ENCODE measurements at regions not wholly inside any gene's neighbourhood (a gene's known extent, or its start where the extent isn't known, plus 50 kb on each side); places are given as distances from the start of the nearest gene placed in this dataset.

DNA sequence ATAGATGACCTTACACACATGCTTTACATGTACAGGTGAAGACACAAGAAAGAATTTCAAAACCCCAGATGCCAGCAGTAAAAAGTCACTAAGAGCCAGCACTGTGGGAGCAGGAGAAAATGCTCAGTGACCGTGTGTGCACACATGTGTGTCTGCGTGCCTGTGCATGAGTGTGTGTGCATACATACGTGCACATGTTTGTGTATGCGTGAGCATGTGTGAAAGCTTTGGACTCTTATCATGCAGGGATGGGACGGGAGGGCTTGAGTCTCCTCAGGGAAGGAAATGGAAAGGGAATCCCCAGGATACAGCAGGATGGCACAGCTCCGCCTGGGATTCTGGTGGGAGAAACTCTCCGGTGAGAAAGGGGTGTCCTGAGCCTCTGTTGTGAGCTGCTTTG is 121.5 kb upstream of the B3GAT1 start:
- no peak for TF ChIP-seq EZH2phosphoT487 (IDR thresholded peaks at IDR 0.05)
- no peak for TF ChIP-seq CTCF (IDR thresholded peaks at IDR 0.05)
